GM21367 (cell line): ENCODE measurements at regions not wholly inside any gene's neighbourhood (a gene's known extent, or its start where the extent isn't known, plus 50 kb on each side); places are given as distances from the start of the nearest gene placed in this dataset.

Experiments used
- ATAC-seq: cut with Tn5 transposase; IDR thresholded peaks from one replicate; pipeline ENCODE4 v1.9.1; 2021; ENCODE audit not compliant: unreplicated experiment

GRCh38 chr2:51633073-51633472 is 601.1 kb upstream of the NRXN1 start:
- ATAC-seq = no peak

- no peak for ATAC-seq
These were observed 597.5 kb upstream of the NRXN1 start for GRCh38 chr2:51629406-51629805.

GRCh38 chr2:51628917-51629316 is 597.0 kb upstream of the NRXN1 start:
- ATAC-seq = no peak

GRCh38 chr2:51624995-51625394 is 593.1 kb upstream of the NRXN1 start:
- no peak for ATAC-seq

- ATAC-seq = no peak
These were observed 588.9 kb upstream of the NRXN1 start for GRCh38 chr2:51620796-51621195.

GRCh38 chr2:51619961-51620360 is 588.0 kb upstream of the NRXN1 start:
- ATAC-seq = no peak

GRCh38 chr2:51612387-51612786 is 580.5 kb upstream of the NRXN1 start:
- ATAC-seq = no peak

- no peak for ATAC-seq
These were observed 569.8 kb upstream of the NRXN1 start for GRCh38 chr2:51601706-51602105.

GRCh38 chr2:51597086-51597485 is 565.2 kb upstream of the NRXN1 start:
- no peak for ATAC-seq

GRCh38 chr2:51595836-51596235 is 563.9 kb upstream of the NRXN1 start:
- ATAC-seq = no peak

GRCh38 chr2:51581636-51582267 is 549.8 kb upstream of the NRXN1 start:
- ATAC-seq = no peak

GRCh38 chr2:51579412-51579811 is 547.5 kb upstream of the NRXN1 start:
- ATAC-seq = no peak

GRCh38 chr2:51575181-51575580 is 543.2 kb upstream of the NRXN1 start:
- ATAC-seq = no peak

- ATAC-seq = no peak
These were observed 527.1 kb upstream of the NRXN1 start for GRCh38 chr2:51559026-51559425.

GRCh38 chr2:51553476-51553875 is 521.5 kb upstream of the NRXN1 start:
- ATAC-seq = no peak

GRCh38 chr2:51535763-51536162 is 503.8 kb upstream of the NRXN1 start:
- ATAC-seq = no peak

- no peak for ATAC-seq
These were observed 502.2 kb upstream of the NRXN1 start for GRCh38 chr2:51534166-51534565.

- no peak for ATAC-seq
These were observed 496.2 kb upstream of the NRXN1 start for GRCh38 chr2:51528156-51528555.

GRCh38 chr2:51526766-51527165 is 494.8 kb upstream of the NRXN1 start:
- no peak for ATAC-seq

- no peak for ATAC-seq
These were observed 484.7 kb upstream of the NRXN1 start for GRCh38 chr2:51516667-51517066.

- no peak for ATAC-seq
These were observed 479.1 kb upstream of the NRXN1 start for GRCh38 chr2:51511002-51511401.

GRCh38 chr2:51510303-51510702 is 478.4 kb upstream of the NRXN1 start:
- no peak for ATAC-seq

- ATAC-seq = no peak
These were observed 473.6 kb upstream of the NRXN1 start for GRCh38 chr2:51505533-51505932.
